ENCODE measurements at regions not wholly inside any gene's neighbourhood (a gene's known extent, or its start where the extent isn't known, plus 50 kb on each side); places are given as distances from the start of the nearest gene placed in this dataset.

DNA sequence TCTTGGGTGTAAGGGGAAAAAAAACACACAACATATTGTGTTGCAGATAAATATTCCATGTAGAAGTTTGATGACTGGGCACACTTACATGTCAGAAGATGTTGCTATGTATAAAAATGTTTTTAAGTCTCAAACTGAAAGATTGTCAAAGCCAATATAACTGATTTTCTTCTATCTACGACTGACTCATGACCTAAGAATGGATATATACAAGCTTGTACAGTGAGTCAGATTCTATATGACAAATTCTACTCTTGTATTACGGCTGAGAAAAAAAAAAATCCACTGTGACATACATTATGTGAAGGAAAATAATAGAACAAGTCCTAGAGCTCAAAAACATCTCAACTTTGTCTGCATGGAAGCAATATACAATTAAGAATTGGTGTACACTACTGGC lies 343.0 kb upstream of the PCDH15 start:
- TF ChIP-seq, protein P1, sequence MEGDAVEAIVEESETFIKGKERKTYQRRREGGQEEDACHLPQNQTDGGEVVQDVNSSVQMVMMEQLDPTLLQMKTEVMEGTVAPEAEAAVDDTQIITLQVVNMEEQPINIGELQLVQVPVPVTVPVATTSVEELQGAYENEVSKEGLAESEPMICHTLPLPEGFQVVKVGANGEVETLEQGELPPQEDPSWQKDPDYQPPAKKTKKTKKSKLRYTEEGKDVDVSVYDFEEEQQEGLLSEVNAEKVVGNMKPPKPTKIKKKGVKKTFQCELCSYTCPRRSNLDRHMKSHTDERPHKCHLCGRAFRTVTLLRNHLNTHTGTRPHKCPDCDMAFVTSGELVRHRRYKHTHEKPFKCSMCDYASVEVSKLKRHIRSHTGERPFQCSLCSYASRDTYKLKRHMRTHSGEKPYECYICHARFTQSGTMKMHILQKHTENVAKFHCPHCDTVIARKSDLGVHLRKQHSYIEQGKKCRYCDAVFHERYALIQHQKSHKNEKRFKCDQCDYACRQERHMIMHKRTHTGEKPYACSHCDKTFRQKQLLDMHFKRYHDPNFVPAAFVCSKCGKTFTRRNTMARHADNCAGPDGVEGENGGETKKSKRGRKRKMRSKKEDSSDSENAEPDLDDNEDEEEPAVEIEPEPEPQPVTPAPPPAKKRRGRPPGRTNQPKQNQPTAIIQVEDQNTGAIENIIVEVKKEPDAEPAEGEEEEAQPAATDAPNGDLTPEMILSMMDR (IDR thresholded peaks at IDR 0.05), result no peak
- TF ChIP-seq POLR2A (IDR thresholded peaks at IDR 0.05), result no peak

All from uterus (tissue), 2 donors.